ENCODE measurements at regions not wholly inside any gene's neighbourhood (a gene's known extent, or its start where the extent isn't known, plus 50 kb on each side); places are given as distances from the start of the nearest gene placed in this dataset.

DNA sequence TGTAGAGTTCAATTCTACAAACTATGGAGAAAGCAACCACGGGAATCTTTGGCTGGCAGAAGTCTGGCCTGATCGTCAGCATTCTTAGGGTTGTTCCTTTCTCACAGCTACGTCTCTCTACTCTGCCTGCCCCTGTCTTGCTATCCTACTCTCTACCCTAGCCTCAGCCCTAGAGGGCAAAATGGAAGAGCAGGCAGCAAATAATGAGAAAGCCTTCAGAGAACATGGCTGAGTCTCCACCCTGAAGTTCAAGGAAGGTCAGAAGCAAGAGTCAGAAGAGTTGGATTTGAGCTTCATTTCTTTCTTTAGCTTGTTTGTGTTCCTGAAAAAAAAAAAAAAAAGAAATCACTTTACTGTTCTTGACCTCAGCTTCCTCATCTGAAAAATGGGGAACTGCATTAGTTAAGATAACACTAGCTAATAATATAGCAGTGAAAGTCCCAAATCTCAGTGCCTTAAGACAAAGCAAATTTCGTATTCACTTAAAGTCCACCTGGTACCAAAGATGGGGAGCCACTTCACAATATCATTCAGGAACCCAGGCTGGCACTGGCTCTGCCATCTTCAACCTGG is 50.2 kb upstream of the CCND2 start:
- DNase-seq: no peak

GRCh38 chr12:4221258-4221620 is 52.3 kb upstream of the CCND2 start:
- DNase-seq: no peak

DNA sequence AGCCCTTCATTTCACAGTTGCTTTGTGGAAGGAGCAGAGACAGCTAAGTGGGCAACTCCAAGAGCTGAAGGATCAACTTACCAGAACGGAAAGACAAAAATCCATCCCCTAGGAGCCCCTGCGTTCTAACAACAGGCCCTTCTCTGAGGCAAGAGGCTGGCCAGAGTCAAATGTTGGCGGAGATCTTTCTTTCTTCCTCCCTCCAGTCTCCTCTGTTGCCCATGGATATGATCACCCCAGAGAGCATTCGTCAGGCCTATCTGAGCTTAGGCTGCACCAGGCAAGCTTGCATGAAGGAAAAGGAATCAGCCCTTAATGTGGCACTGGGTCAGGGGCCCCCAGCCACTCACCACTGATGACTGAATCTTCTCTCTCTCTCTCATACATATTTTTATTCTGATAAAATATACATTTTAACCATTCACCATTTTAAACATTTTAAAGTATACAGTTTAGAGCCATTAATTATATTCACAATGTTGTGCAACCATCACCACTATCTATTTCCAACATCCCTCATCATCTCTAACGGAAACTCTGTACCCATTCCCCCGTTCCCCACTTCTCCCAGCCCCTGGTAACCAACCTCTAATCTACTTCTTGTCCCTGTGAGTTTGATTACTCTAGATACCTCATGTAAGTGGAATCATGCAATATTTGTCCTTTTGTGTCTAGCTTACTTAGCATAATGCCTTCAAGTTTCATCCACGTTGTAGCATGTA is 52.9 kb upstream of the CCND2 start:
- DNase-seq: no peak

GRCh38 chr12:4217091-4217490 is 56.5 kb upstream of the CCND2 start:
- DNase-seq: no peak

DNA sequence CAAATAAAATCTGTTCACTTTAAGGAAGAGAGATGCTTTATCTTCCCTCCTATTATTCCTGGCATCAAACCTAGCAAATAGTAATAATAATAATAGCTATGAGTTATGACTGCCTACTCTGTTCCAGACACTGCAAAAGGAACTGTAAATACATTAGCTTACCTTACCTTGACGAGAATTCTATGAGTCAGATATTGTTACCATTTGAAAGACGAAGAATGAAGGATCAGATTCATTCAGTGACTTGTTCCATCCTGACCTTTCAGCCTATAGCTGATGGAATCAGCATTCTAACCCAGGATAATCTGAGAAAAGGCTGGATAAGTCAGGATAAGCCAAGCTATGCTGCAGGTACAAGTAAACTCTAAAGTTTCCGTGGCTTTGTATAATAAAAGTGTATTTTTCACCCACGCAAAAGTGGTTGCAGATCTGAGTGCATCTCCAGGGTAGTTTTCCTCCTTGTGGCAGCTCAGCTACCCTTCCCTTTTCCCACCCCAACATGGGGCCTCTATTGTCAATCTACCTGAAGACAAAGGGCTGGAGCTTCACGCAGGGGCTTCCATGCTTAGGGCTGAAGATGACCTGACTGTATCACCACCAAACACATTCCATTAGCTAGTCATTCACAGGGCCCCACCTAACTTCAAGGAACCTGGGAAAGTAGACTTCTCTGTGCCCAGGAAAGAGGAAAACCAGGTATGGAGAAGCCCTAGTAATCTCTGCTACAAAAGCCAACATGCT is 57.2 kb upstream of the CCND2 start:
- no peak for DNase-seq

GRCh38 chr12:4215229-4216186 is 58.1 kb upstream of the CCND2 start:
- no peak for DNase-seq

- no peak for DNase-seq
Observed at GRCh38 chr12:4214877-4215228, 58.7 kb upstream of the CCND2 start.

GRCh38 chr12:4213471-4213870 is 60.1 kb upstream of the CCND2 start:
- DNase-seq: no peak

DNA sequence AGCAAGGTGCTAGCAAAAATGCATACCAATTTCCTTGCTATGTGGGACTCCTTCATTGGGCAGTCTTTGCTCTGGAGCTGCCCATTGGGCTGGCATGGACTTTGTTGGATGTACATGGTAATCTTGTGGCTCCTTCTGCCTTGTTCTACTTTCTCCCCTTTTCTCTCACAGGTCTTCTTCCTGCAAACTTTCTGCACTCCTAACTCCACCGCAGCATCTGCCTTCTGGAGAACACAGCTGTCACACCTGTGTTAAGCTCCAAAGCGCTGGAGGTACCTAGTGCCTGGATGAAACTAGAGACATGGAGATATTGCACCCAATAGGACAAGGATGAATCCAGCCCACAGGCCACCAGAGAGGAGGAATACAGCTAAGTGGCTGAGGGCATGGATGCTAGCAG is 60.7 kb upstream of the CCND2 start:
- DNase-seq: no peak

DNA sequence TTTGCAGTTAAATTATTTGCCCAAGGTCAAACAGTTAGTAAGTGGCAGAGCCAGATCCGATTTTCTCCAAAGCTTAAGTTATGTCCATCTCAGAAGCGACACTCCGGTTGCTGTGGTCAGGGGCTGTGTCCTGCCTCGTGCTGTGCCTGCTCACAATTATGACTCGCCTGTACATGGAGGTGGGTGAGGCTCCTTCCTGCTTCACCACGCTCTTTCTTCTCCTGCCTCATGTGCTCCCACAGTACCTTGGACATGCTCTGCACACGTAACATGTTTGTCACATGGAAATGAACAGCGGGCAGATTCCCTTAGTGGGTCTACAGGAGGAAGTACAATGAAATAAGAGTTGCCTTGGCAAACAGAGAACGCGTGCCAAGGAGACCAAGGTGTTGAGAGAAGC is 62.2 kb upstream of the CCND2 start:
- no peak for DNase-seq

DNA sequence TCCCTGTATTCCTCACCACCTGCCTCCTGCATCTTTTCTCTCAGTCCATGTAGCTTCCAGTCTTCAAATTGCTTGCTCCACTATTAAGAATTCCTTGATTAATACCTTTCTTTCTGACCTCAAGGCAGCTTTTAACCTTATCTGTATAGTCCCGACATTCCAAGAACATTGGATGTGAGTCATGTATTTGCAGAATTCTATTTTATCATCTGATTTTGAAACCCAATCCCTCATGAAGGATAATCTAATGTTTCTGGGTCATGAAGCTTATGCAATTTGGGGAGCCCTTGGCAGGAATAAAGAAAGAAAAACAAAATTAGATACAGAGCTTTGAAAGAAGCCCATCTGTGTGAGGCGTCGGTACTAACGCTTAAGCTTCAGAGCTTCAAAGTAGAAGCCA is 63.4 kb upstream of the CCND2 start:
- DNase-seq: no peak

GRCh38 chr12:4206470-4206869 is 67.1 kb upstream of the CCND2 start:
- no peak for DNase-seq

DNA sequence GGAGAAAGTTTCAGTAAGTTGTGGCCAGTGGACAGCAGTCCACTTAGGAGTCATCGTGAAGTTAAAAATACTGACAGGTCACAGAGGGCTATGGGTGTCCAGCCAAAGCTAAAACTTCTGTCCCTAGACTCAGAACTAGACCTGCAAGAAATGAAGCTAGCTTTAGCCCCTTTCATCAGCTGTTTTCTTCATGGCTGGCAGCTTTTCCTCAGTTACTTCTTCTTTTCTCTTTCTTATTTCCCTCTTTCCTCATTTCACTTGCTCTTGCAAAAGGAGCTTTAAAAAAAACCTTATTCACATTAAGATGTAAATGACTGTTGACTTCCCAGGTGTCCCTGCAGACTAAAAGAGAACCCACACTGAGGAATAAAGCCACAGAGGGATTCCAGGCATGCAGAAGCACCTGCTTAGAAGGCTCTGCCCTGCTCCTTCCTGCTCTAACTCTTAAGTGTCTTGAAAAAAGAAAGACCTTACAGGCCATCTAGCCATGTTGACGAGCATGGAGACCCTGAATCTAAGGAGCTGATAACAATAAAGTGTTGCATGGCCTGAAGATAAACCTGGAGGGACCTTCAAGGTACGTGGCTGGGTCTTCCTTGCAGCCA is 69.7 kb upstream of the CCND2 start:
- no peak for DNase-seq

DNA sequence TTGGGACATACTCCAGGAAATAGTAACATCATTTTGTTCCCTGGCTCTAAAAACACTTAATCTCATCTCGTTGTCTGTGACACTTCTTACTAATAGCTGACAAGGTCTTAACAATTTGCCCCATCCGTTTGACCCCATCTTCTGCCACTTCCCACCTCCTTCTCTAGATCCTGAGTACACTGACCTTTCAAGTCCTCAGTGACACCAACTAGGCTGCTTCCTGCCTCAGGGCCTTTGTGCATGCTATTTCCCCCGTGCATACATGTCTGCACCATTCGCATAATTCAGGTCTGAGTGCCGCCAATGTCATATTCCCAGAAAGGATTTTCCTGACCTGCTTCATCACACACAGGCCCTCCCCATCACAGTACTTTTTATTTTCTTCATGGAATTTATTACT is 70.6 kb upstream of the CCND2 start:
- no peak for DNase-seq

DNA sequence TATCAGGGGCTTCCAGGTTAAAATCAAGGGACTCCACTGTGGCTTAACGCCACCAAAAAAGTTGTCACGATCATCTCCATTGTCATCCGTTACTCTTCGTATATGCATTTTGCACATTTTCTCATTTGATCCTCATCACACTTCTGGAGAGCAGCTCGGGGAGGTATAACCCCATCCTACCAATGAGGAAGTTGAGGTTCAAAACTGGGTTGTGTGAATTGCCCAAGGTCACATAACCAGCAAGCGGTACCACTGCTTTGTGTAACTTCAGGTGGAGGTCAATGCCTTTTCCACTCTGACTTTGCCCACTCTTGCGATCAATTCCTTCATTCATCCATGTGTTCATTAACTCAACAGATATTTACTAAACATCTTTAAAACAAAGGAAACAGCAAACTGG is 71.1 kb upstream of the CCND2 start:
- DNase-seq: no peak

- DNase-seq: no peak
Observed at GRCh38 chr12:4201333-4202100, 72.0 kb upstream of the CCND2 start.

DNA sequence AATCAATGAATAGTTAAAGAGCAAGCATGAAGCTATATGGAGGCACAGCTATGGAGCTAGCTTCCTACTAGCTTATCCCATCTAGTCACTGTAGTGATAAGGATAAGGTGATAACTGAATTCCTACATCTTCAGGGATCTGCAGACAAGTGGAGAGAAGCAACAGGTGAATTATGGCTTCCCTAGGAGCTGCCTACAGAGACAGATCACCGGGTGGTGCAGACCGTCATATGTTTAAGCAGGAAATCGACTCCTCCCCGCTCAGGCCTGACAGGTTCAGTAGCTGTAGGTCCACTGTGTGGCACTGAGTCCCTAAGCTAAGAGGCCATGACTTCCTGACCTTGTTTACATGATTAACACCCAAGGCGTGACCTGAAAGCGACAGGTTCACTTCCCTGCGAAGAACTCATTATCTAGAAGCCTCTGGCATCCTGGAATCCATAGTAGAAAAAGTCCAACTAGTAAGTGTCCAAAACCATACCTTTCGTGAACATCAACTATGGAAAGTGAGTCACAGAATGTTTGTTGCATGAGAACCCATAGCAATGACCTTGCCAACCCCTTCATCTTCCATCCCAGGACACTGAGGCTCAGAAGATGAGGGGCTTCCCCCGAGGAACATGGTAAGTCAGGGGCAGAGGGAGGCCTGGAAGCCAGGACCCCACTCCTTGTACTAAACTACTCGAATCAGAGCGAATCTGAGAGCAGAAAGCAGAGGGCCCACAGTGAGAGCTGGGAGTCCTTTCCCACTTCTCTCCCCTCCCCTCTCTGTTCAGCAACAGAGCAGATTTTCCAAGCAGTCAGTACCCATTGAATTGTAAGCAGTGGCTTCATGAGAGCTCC is 75.4 kb upstream of the CCND2 start:
- no peak for DNase-seq

DNA sequence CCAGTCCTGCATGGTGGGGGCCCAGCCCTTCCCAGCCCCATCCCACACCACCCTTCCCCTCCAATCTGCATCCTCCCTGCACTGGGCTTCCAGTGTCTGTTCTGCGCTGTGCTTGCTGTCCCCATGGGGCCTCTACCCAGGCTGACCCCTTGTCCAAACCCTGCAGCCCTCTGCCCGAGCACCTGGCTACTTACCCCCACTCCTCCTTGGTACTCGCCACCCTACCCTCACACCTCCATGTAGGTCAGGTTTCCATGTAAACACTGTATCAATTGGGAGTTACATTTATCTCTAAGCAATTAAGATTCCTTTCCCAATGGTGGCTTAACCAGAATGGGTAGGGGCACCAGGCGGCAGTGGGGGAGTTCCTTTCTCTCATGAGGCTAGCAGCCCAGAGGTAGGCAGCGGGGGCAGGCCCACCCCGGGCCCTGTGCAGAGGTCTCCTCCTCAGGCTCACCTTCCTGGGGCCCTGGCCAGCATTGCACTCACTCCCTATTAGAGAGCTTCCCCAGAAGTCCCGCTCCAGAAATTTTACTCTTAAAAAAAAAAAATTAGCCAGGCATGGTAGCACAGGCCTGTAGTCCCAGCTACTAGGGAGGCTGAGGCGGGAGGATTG is 76.6 kb upstream of the CCND2 start:
- DNase-seq: no peak

- no peak for DNase-seq
Observed at GRCh38 chr12:4194668-4195067, 78.9 kb upstream of the CCND2 start.

- no peak for DNase-seq
Observed at GRCh38 chr12:4193821-4194220, 79.7 kb upstream of the CCND2 start.

DNA sequence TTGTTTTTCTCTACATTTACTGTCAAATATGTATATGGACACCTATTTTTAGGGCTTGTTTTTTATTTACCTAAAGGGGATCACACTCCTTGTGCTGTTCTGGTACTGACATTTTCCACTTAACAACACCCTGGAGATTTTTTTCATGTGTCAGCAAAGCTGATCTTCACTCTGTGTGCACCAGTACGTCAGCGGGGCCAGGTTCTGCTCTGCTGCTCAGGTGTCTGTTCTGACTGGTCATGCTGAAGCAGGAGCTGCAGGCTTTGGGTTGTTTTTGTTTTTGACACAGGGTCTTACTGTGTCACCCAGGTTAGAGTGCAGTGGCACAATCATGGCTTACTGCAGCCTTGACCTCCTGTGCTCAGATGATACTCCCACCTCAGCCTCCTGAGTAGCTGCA is 81.9 kb upstream of the CCND2 start:
- no peak for DNase-seq

Measured in NCI-H2081 (cell line).